RWPE1 (cell line): ENCODE measurements at regions not wholly inside any gene's neighbourhood (a gene's known extent, or its start where the extent isn't known, plus 50 kb on each side); places are given as distances from the start of the nearest gene placed in this dataset.

ENCODE experiments used
- CTCF ChIA-PET: fragments of 350-600 bp; sonication (Branson Sonifier 250); formaldehyde crosslinking; extraction: SDS; loops from one replicate; lab custom pipeline; 2021; lab: Yijun Ruan, JAX
- POLR2A ChIA-PET: fragments of 400-600 bp; formaldehyde crosslinking; extraction: SDS; loops from one replicate; lab custom pipeline; 2020; ENCODE audit warnings: antibody characterized with exemption; ENCODE audit not compliant: low non-redundant PET; lab: Yijun Ruan, JAX
- DNase-seq: peaks from one replicate; pipeline ENCODE4 v3.0.0; 2012; ENCODE audit warnings: low spot score
- H3K27ac ChIP-seq: fragments of 450-650 bp; 2 replicates; pipeline ENCODE4 v1.5.1; 2017
- TF ChIP-seq, protein P1 (sequence below): fragments of 450-650 bp; conservative IDR thresholded peaks from 2 replicates; pipeline ENCODE4 v1.5.1; 2017; ENCODE audit warnings: low read depth, mild to moderate bottlenecking

- no peak overlapping the region for H3K27ac ChIP-seq
- TF ChIP-seq, protein P1, sequence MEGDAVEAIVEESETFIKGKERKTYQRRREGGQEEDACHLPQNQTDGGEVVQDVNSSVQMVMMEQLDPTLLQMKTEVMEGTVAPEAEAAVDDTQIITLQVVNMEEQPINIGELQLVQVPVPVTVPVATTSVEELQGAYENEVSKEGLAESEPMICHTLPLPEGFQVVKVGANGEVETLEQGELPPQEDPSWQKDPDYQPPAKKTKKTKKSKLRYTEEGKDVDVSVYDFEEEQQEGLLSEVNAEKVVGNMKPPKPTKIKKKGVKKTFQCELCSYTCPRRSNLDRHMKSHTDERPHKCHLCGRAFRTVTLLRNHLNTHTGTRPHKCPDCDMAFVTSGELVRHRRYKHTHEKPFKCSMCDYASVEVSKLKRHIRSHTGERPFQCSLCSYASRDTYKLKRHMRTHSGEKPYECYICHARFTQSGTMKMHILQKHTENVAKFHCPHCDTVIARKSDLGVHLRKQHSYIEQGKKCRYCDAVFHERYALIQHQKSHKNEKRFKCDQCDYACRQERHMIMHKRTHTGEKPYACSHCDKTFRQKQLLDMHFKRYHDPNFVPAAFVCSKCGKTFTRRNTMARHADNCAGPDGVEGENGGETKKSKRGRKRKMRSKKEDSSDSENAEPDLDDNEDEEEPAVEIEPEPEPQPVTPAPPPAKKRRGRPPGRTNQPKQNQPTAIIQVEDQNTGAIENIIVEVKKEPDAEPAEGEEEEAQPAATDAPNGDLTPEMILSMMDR: no peak
- DNase-seq: no peak
- CTCF ChIA-PET: interaction anchor here (0.8 kb wide), 1 partner anchor 70 kb away, joined by 4 read pairs; no protein-coding TSS in a partner anchor
- POLR2A ChIA-PET: no interaction called here
These were observed 109.4 kb upstream of the DUSP10 start for GRCh38 chr1:221851336-221851735.

DNA sequence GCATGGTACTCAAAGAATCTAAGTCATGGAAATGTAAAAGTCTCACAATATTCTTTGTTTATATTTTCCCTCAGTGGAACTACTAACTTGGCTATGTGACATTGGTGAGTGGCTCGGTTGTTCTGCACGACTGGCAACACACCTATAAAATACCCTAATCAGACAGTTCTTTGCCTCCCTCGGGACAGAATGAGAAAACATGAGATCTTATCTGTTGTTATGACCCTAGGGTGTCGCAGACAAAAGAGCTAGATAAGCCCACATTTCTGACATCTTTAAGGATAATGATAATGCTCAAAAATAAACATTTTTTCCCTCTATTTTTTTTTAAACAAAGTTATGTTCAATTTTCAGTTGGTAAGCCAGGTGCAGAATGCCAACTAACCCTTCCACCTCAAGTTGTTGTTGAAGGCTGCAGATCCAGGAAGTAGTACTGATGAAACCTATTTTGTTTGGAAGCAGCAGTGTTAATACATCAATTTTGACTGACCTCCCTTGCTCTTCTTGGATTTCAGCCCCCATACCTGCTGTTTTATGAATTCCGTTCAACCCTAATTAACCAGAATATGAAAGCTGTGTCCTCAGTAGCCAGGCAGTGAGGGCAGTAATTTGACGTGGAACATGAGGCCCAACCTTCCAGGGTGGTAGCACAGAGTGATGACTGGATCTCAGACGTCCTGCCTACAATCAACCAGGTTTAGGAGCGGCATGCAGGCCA is 108.7 kb upstream of the DUSP10 start:
- no peak for DNase-seq
- TF ChIP-seq, protein P1: no peak
- no peak overlapping the region for H3K27ac ChIP-seq
- ChIA-PET POLR2A (no interaction called here), CTCF (interaction anchor here (0.8 kb wide), 1 partner anchor 70 kb away, joined by 4 read pairs; no protein-coding TSS in a partner anchor)

GRCh38 chr1:221849897-221850296 is 108.0 kb upstream of the DUSP10 start:
- TF ChIP-seq, protein P1: no peak
- H3K27ac ChIP-seq: no peak overlapping the region
- ChIA-PET CTCF (no interaction called here), POLR2A (no interaction called here)
- DNase-seq: no peak

DNA sequence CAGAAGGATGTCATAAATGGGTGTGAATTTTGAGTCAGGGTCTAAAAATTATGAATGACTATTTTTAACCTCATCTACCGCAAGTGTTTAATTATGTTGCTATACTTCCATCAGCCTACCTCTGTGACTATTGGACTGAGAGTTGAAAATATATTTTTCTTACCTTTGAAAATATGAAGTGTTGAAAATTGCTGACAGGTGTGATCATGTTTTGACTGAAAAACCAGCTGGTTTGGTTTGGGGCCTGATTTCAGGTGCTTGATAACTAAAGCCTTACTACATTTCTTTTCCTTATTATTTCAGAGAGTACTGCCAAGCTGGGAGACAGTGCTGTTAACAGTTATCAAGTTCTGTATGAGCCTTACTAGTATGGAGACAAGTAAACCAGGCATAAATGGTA is 107.2 kb upstream of the DUSP10 start:
- POLR2A ChIA-PET: no interaction called here
- TF ChIP-seq, protein P1: no peak
- H3K27ac ChIP-seq: no peak overlapping the region
- DNase-seq: no peak
- CTCF ChIA-PET: no interaction called here

DNA sequence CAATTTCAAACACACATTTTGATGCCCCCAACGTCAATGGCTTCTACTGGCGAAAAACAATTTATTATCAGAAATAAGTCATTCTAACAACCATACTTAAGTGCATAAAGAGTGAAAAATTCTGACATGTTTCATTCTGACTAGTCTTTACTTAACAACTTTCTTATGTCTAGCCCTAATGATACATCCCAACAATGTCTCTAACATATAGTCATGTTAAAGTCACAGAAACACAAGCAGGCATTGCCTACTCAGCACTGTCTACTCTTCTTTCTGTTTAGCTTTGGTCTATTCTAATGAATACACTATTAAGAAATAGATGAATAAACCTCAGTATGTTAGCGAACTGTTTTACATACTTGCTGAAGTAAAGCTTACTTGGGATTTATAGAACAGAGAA is 105.8 kb upstream of the DUSP10 start:
- POLR2A ChIA-PET: no interaction called here
- no peak for DNase-seq
- TF ChIP-seq, protein P1: no peak
- no peak overlapping the region for H3K27ac ChIP-seq
- CTCF ChIA-PET: no interaction called here

DNA sequence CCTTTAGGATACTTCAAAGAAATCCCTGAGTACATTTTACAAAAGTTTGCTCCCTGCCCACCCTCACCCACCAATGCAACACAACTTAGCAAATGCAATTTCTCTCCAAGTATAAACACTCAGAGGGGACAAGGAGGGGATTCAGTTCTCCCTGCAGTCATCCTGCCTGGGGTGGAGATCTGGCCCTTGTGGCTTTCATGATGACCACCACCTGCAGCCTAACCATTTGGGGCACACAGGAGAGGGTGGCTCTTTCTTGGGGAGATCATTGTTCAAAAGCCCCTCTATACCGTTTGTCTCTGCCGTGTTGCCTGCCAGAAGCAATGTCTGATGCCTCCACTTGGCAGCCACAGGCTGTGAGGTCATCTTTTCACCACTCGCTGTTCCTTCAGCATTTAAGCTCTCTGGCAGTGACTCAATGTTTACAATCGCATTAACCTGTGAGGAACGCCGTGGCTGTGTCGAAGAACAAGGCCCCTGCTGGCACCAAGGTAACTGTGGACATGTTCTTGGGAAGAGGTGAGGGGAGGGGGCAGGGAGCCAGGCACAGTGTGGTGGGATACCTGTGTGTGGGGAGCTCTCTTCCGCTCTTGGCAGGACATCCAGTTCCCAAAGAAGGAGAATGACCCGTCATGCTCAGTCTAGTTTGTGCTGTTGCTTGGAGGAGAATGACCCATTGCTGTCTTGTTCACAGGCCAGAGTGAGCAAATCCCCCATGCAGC is 103.9 kb upstream of the DUSP10 start:
- H3K27ac ChIP-seq: peak overlapping the region; percentile 86
- TF ChIP-seq, protein P1: no peak
- ChIA-PET POLR2A (no interaction called here), CTCF (no interaction called here)
- peak; percentile 68 for DNase-seq
